ENCODE measurements at regions not wholly inside any gene's neighbourhood (a gene's known extent, or its start where the extent isn't known, plus 50 kb on each side); places are given as distances from the start of the nearest gene placed in this dataset.
"Not testable (repeated sequence)": the region's sequence is repeated elsewhere in the genome, so short reads cannot be mapped to it uniquely, and the experiment has no call there.

DNA sequence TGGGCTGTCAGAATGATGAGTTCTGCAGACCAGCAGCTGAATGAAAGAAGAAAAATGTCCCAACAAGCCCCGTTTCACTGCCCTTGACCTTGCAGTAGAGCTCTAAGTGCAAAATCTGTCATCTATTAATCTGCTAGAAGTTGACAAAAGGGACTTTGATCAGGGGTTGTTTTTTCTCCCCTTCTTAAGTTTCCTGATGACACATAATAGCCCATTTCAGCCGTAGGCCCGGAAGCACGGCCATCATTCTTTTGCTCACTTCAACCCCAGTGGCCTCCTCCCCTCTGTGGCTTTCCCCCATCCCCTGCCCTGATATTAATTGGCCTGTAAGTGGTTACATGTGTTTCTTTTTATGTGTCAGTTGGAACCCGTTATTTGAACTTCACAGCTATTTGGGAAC, 298.9 kb downstream of the RPLP1 start:
- in situ Hi-C loops (cut with HindIII; ENCODE audit: low sequenced_read_pairs), result no loop called here

GRCh38 chr15:69753867-69754266, 301.2 kb downstream of the RPLP1 start:
- in situ Hi-C loops (cut with HindIII; ENCODE audit: low sequenced_read_pairs), result no loop called here

DNA sequence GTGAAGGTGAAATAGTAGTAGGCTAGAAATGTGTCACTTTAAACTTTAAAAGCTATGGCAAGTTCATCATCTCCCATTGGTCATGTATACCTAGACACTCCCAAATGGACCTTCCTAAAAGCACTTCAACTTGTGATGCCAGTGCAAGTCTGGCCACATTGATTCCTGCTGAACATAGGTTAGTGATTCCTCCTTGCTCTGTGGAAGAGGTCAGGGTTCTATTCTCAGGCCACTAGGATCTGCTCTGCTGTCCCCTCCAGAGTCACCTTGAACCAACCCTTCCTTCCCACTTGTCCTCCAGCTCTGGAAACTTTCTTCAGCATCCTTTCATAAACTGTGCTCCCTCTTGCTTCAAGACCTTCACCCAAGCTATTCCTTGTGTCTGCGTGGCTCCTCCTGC, 301.7 kb downstream of the RPLP1 start:
- in situ Hi-C loops (cut with HindIII; ENCODE audit: low sequenced_read_pairs), result no loop called here

DNA sequence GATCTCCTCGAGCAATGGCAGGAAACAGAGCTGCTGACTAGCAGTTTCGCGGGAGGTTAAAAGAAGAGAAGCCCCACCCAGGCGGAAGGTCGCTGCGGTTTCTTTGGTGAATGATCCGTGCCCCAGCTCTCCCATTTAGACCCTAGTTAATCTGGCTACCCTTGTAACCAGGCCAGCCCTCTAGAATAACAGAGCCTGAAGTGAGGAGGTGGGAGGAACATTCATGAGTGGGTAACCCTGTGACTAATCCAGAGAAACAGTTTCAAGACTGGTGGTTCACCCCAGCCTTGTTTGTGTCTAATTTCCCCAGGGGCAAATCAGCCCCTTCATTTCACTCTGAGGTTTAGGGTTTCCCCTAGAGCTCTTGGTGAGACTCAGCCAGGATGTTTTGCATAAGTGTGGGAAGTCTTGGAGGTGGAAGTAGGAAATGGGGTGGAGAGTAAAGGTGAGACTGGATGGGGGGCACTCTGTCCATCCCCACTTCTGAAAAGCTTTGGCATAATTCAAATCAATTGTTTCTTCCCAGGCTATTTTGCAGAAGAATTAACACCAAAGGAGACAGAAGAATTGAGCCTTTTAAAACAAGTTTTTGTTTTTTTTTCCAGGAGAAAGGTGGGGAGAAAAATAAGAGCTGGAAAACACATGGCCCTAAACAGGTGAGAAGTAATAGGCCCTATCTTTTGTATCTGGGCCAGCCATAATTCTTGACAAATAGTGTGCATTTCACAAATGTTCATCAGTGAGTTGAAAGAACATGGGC, 303.1 kb downstream of the RPLP1 start:
- in situ Hi-C loops (cut with HindIII; ENCODE audit: low sequenced_read_pairs), result loop anchor here (5.0 kb wide), 1 partner anchor 82 kb away; no protein-coding TSS in a partner anchor

DNA sequence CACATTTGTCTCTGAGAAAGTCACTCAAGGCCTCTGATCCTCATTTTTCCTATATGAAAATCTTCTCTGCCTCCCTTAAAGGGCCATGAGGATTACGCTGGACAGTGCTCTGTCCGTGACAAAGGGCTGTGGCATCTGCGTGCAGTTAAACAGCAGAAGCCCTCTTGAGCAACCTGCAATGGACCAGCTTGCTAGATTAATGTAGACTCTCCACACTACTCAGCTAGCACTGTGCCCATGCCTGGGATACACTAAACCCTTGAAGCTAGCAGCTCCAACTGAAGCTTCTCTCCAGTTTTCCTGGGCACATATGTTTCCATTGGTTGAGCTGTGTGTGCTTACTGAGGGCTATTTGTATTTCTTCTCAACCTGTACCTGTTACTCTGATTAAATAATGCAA, 303.8 kb downstream of the RPLP1 start:
- in situ Hi-C loops (cut with HindIII; ENCODE audit: low sequenced_read_pairs), result loop anchor here (5.0 kb wide), 1 partner anchor 81 kb away; no protein-coding TSS in a partner anchor

DNA sequence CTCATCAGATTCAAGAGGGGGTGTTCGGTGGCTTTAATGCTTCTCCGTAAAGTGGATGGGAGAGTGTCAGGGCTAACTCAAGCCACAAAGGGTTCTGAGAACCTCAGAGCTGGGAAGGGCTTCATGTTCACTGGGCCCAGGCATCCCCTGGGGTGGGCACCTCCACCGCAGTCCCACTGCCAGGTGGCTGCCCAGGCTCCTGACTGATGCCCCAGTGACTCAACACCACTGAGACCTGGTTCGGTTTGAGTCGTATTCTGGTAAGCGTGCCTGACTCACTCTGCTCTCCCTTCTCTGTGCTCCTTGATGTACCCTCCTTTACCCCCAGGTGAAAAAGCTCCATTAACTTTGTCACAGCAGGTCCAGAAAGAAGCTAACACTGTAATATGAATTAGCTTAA, 304.6 kb downstream of the RPLP1 start:
- in situ Hi-C loops (cut with HindIII; ENCODE audit: low sequenced_read_pairs), result loop anchor here (5.0 kb wide), 1 partner anchor 80 kb away; no protein-coding TSS in a partner anchor

GRCh38 chr15:69758291-69758771, 305.7 kb downstream of the RPLP1 start:
- in situ Hi-C loops (cut with HindIII; ENCODE audit: low sequenced_read_pairs), result loop anchor here (5.0 kb wide), 1 partner anchor 79 kb away; no protein-coding TSS in a partner anchor

- in situ Hi-C loops (cut with HindIII; ENCODE audit: low sequenced_read_pairs), result loop anchor here (5.0 kb wide), 1 partner anchor 78 kb away; no protein-coding TSS in a partner anchor
Observed at GRCh38 chr15:69758810-69759790, 306.5 kb downstream of the RPLP1 start.

DNA sequence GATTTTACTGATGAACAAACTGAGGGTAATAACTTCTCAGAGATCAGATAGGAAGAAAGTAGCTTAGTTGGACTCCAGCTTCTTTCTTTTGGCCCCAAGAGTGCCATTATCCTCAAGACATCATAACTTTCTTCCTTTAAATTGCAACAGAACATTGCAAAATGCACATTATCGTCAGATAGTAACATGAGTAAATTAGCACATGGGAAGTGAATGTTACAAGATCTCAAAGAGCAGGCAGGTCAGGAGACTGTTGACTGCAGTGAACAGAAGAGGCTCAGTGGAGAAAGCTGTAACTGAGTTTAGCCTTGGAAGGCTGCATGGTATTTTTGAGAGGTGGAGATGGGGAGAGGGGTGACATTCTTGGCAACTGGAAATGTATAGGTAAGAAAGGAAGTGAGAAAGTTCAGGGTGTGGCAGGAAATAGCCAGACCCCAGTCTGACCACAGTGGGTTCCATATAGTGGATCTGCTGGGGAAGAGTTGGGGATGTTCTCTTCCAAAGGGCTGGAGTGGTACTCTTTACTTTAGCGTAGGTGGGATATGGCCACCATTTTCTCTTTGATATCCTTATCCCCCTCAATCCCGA, 307.7 kb downstream of the RPLP1 start:
- in situ Hi-C loops (cut with HindIII; ENCODE audit: low sequenced_read_pairs), result no loop called here

DNA sequence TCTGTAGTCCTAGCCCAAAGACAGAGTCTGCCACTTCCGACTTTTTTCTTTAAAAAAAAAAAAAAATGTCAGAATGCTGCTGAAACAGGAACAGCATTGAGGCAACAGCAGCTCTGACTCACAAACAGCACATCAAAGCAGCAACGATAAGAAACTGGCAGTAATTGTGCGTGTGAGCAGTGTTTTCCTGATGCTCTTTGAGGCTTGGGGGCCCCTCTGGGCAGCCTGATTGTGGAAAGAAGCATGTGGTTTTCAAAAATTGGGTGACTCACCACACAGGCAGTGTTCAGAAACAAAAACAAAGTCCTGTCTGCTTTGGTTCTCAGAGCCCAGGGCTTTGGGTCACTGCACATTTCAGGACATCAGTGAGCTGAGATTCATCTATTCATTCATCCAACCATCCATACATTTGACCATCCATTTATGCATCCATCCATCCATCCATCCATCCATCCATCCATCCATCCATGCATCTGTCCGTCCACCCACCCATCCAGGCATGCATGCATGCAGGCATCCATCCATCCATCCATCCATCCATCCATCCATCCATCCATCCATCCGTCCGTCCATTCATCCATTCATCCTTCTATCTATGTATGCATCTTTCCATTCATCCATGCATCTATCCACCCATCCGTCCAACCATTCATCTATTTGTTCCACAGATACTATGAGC, 308.4 kb downstream of the RPLP1 start:
- in situ Hi-C loops (cut with HindIII; ENCODE audit: low sequenced_read_pairs), result no loop called here

- in situ Hi-C loops (cut with HindIII; ENCODE audit: low sequenced_read_pairs), result no loop called here
Observed at GRCh38 chr15:69762373-69763148, 309.9 kb downstream of the RPLP1 start.

GRCh38 chr15:69763831-69764230, 311.2 kb downstream of the RPLP1 start:
- in situ Hi-C loops (cut with HindIII; ENCODE audit: low sequenced_read_pairs), result no loop called here

DNA sequence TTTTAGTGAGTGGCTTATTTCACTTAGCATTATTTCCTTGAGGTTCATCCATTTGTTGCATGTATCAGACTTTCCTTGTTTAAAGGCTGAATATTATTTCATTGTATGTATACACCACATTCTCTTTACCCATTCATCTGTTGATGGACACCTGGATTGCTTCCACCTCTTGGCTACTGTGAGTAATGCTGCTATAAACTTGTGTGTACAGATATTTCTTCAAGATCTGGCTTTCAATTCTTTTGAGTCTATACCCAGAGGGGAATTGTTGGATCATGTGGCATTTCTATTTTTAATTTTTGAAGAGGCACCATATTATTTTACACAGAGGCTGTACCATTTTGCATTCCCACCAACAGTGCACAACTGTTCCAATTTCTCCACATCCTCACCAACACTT, 313.5 kb downstream of the RPLP1 start:
- in situ Hi-C loops (cut with HindIII; ENCODE audit: low sequenced_read_pairs), result no loop called here

- in situ Hi-C loops (cut with HindIII; ENCODE audit: low sequenced_read_pairs), result no loop called here
Observed at GRCh38 chr15:69767191-69767590, 314.6 kb downstream of the RPLP1 start.

GRCh38 chr15:69769336-69769735, 316.7 kb downstream of the RPLP1 start:
- in situ Hi-C loops (cut with HindIII; ENCODE audit: low sequenced_read_pairs), result not testable (repeated sequence)

DNA sequence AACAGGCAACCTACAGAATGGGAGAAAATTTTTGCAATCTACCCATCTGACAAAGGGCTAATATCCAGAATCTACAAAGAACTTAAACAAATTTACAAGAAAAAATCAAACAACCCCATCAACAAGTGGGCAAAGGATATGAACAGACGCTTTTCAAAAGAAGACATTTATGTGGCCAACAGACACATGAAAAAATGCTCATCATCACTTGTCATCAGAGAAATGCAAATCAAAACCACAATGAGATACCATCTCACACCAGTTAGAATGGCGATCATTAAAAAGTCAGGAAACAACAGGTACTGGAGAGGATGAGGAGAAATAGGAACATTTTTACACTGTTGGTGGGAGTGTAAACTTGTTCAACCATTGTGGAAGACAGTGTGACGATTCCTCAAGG, 321.6 kb downstream of the RPLP1 start:
- in situ Hi-C loops (cut with HindIII; ENCODE audit: low sequenced_read_pairs), result not testable (repeated sequence)

- in situ Hi-C loops (cut with HindIII; ENCODE audit: low sequenced_read_pairs), result not testable (repeated sequence)
Observed at GRCh38 chr15:69774711-69775110, 322.1 kb downstream of the RPLP1 start.

DNA sequence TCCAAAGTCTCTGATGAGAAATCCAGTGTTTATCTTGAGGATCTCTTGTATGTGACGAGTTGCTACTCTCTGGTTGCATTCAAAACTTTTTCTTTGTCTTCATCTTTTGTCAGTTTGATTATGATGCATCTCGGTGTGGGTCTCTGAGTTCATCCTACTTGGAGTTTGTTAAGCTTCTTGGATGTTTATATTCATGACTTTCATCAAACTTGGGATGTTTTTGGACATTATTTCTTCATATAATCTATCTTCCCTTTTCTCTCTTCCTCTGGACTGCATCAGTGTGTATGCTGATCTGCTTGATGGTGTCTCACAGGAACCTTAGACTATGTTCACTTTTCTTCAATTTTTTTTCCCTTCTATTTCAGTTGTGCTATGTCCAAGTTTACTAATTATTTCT, 320.4 kb downstream of the TLE3 start:
- in situ Hi-C loops (cut with HindIII; ENCODE audit: low sequenced_read_pairs), result no loop called here

DNA sequence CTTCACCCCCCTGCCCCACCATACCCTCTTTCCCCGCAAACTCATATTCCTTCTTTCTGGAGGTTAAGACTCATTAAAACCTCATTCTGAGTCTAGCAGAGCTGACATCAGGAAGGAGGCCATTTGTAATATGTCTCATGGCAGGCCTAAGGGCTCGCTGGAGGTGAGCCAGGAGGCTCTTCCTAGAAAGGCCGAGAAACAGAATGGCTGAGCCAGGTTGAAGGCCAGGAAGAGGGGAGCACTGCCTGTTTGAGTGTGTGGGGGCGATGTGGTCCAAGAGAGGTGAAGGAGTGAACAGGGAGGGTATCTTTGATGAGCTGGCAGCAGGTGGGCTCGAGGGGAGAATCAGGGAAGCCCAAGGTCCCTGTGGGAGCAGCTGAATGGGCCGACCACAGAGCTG, 317.3 kb downstream of the TLE3 start:
- in situ Hi-C loops (cut with HindIII; ENCODE audit: low sequenced_read_pairs), result no loop called here

GRCh38 chr15:69780981-69781380, 316.7 kb downstream of the TLE3 start:
- in situ Hi-C loops (cut with HindIII; ENCODE audit: low sequenced_read_pairs), result no loop called here
